ENCODE measurements at regions not wholly inside any gene's neighbourhood (a gene's known extent, or its start where the extent isn't known, plus 50 kb on each side); places are given as distances from the start of the nearest gene placed in this dataset.

- no peak for DNase-seq
These were observed 88.2 kb upstream of the CAMK2D start for GRCh38 chr4:113849771-113850170.

GRCh38 chr4:113847710-113848109 lies 86.2 kb upstream of the CAMK2D start:
- DNase-seq = no peak

GRCh38 chr4:113846433-113846832 lies 84.9 kb upstream of the CAMK2D start:
- no peak for DNase-seq

- DNase-seq = no peak
These were observed 83.6 kb upstream of the CAMK2D start for GRCh38 chr4:113845138-113845537.

GRCh38 chr4:113844369-113844768 lies 82.8 kb upstream of the CAMK2D start:
- DNase-seq = no peak

GRCh38 chr4:113840861-113841260 lies 79.3 kb upstream of the CAMK2D start:
- no peak for DNase-seq

- no peak for DNase-seq
These were observed 76.9 kb upstream of the CAMK2D start for GRCh38 chr4:113838460-113838859.

- no peak for DNase-seq
These were observed 75.9 kb upstream of the CAMK2D start for GRCh38 chr4:113837397-113837796.

- DNase-seq = no peak
These were observed 73.5 kb upstream of the CAMK2D start for GRCh38 chr4:113835005-113835404.

GRCh38 chr4:113834298-113834697 lies 72.8 kb upstream of the CAMK2D start:
- no peak for DNase-seq

- no peak for DNase-seq
These were observed 71.3 kb upstream of the CAMK2D start for GRCh38 chr4:113832803-113833202.

- no peak for DNase-seq
These were observed 69.9 kb upstream of the CAMK2D start for GRCh38 chr4:113831457-113831856.

GRCh38 chr4:113828702-113829101 lies 67.2 kb upstream of the CAMK2D start:
- DNase-seq = no peak

- no peak for DNase-seq
These were observed 65.7 kb upstream of the CAMK2D start for GRCh38 chr4:113827285-113827684.

- DNase-seq = no peak
These were observed 64.9 kb upstream of the CAMK2D start for GRCh38 chr4:113826421-113826820.

GRCh38 chr4:113825272-113825671 lies 63.7 kb upstream of the CAMK2D start:
- peak; percentile 41 for DNase-seq

GRCh38 chr4:113824396-113824795 lies 62.9 kb upstream of the CAMK2D start:
- DNase-seq = no peak

GRCh38 chr4:113823291-113823659 lies 61.7 kb upstream of the CAMK2D start:
- peak; percentile 13 for DNase-seq

- no peak for DNase-seq
These were observed 61.2 kb upstream of the CAMK2D start for GRCh38 chr4:113822555-113823290.

- no peak for DNase-seq
These were observed 60.3 kb upstream of the CAMK2D start for GRCh38 chr4:113821856-113822255.

- DNase-seq = no peak
These were observed 58.6 kb upstream of the CAMK2D start for GRCh38 chr4:113820108-113820507.

- no peak for DNase-seq
These were observed 54.3 kb upstream of the CAMK2D start for GRCh38 chr4:113815826-113816225.

GRCh38 chr4:113811359-113811758 lies 49.8 kb upstream of the CAMK2D start:
- no peak for DNase-seq
